ENCODE measurements at regions not wholly inside any gene's neighbourhood (a gene's known extent, or its start where the extent isn't known, plus 50 kb on each side); places are given as distances from the start of the nearest gene placed in this dataset.

- H3K4me2 ChIP-seq = no peak overlapping the region
- DNase-seq (ENCODE audit: low read depth in 1 of 2, low spot score in 1 of 2) (no peak), FAIRE-seq (no peak), ATAC-seq (no peak)
- POLR2A ChIA-PET = no interaction called here
- CTCF ChIA-PET = no interaction called here
- H3K9me3 ChIP-seq = no peaks in the 10 kb centered on the region
- TF ChIP-seq ZSCAN20 (CRISPR knock-in tag; IDR thresholded peaks at IDR 0.05) (no peak), RARB (CRISPR knock-in tag; IDR thresholded peaks at IDR 0.05) (no peak), PBX3 (IDR thresholded peaks at IDR 0.05) (no peak), MAX (IDR thresholded peaks at IDR 0.05) (no peak), PHF8 (IDR thresholded peaks at IDR 0.05; ENCODE audit: borderline replicate concordance, low read depth) (no peak), CEBPB (IDR thresholded peaks at IDR 0.05) (no peak), HMGXB4 (CRISPR knock-in tag; IDR thresholded peaks at IDR 0.05; ENCODE audit: borderline replicate concordance) (no peak), GATA3 (IDR thresholded peaks at IDR 0.05; ENCODE audit: borderline replicate concordance) (no peak), POLR2AphosphoS2 (conservative IDR thresholded peaks at IDR 0.05; ENCODE audit: low read length) (no peak), EHF (CRISPR knock-in tag; IDR thresholded peaks at IDR 0.05) (no peak), TFCP2L1 (CRISPR knock-in tag; IDR thresholded peaks at IDR 0.05) (no peak), RAD21 (conservative IDR thresholded peaks at IDR 0.05 in 1 of 2, IDR thresholded peaks at IDR 0.05 in 1 of 2) (no peak), HOXB13 (CRISPR knock-in tag; IDR thresholded peaks at IDR 0.05; ENCODE audit: low read depth) (no peak), ZNF302 (CRISPR knock-in tag; IDR thresholded peaks at IDR 0.05) (no peak), NFE2L2 (conservative IDR thresholded peaks at IDR 0.05; ENCODE audit: low read length) (no peak), NPAS2 (CRISPR knock-in tag; IDR thresholded peaks at IDR 0.05; ENCODE audit: borderline replicate concordance) (no peak), HDAC2 (IDR thresholded peaks at IDR 0.05) (no peak), ESRRA (IDR thresholded peaks at IDR 0.05; ENCODE audit: borderline replicate concordance, low read length) (no peak), FOXS1 (CRISPR knock-in tag; IDR thresholded peaks at IDR 0.05) (no peak)
- H3K4me1 ChIP-seq = no peaks in the 10 kb centered on the region
- H3K4me3 ChIP-seq = no peak overlapping the region
- 47% methylated on average over 3 of the region's 3 CpGs for WGBS (ENCODE audit: missing lambda C conversion rate)
- no peak overlapping the region for H3K27ac ChIP-seq
These were observed 471.5 kb upstream of the AGTR1 start for GRCh38 chr3:148226246-148226645.

- no peaks in the 10 kb centered on the region for H3K9me3 ChIP-seq
- no peak for FAIRE-seq
- TF ChIP-seq KDM1A (IDR thresholded peaks at IDR 0.05; ENCODE audit: low read depth) = no peak
- no peak for TF ChIP-seq NFE2L2 (conservative IDR thresholded peaks at IDR 0.05; ENCODE audit: low read length)
- TF ChIP-seq TFCP2L1 (CRISPR knock-in tag; IDR thresholded peaks at IDR 0.05) = no peak
- H3K27ac ChIP-seq = no peak overlapping the region
- no peak overlapping the region for H3K4me3 ChIP-seq
- ChIA-PET CTCF (no interaction called here), POLR2A (no interaction called here)
- H3K4me1 ChIP-seq = no peaks in the 10 kb centered on the region
- DNase-seq (ENCODE audit: low read depth in 1 of 2, low spot score in 1 of 2) = no peak
- H3K4me2 ChIP-seq = no peak overlapping the region
- WGBS (ENCODE audit: missing lambda C conversion rate) = 77% methylated on average over 1 of the region's 1 CpG
- ATAC-seq = no peak
These were observed 470.2 kb upstream of the AGTR1 start for GRCh38 chr3:148227534-148227933.

GRCh38 chr3:148229107-148229506, 468.6 kb upstream of the AGTR1 start:
- no peak overlapping the region for H3K4me2 ChIP-seq
- FAIRE-seq = no peak
- POLR2A ChIA-PET = no interaction called here
- H3K4me1 ChIP-seq = no peaks in the 10 kb centered on the region
- no peak overlapping the region for H3K27ac ChIP-seq
- H3K9me3 ChIP-seq = no peaks in the 10 kb centered on the region
- DNase-seq (ENCODE audit: low read depth in 1 of 2, low spot score in 1 of 2) = no peak
- no peak overlapping the region for H3K4me3 ChIP-seq
- ATAC-seq = no peak
- CTCF ChIA-PET = no interaction called here
- TF ChIP-seq PHF8 (IDR thresholded peaks at IDR 0.05; ENCODE audit: borderline replicate concordance, low read depth) (no peak), MAFK (IDR thresholded peaks at IDR 0.05; ENCODE audit: partially characterized antibody) (no peak), CBX2 (IDR thresholded peaks at IDR 0.05; ENCODE audit: borderline replicate concordance, low read depth) (no peak), TP53 (CRISPR knock-in tag; IDR thresholded peaks at IDR 0.05) (no peak), ZC3H11A (IDR thresholded peaks at IDR 0.05) (no peak), FOXS1 (CRISPR knock-in tag; IDR thresholded peaks at IDR 0.05) (no peak), E2F6 (IDR thresholded peaks at IDR 0.05; ENCODE audit: borderline replicate concordance, low read depth) (no peak), HOXA7 (CRISPR knock-in tag; IDR thresholded peaks at IDR 0.05) (no peak), KDM5A (IDR thresholded peaks at IDR 0.05) (no peak), MAX (IDR thresholded peaks at IDR 0.05) (no peak), RNF2 (IDR thresholded peaks at IDR 0.05; ENCODE audit: borderline replicate concordance, low read depth) (no peak), CBX8 (IDR thresholded peaks at IDR 0.05) (no peak), NPAS2 (CRISPR knock-in tag; IDR thresholded peaks at IDR 0.05; ENCODE audit: borderline replicate concordance) (no peak), POLR2A (IDR thresholded peaks at IDR 0.05; ENCODE audit: low read length) (no peak), CTCF (IDR thresholded peaks at IDR 0.05) (no peak), RCOR1 (IDR thresholded peaks at IDR 0.05; ENCODE audit: low read depth, low read length) (no peak), CHD4 (IDR thresholded peaks at IDR 0.05; ENCODE audit: borderline replicate concordance) (no peak)
